SK-N-SH treated with all-trans-retinoic acid at 6 μM for 48 hours (cell line): ENCODE measurements at regions not wholly inside any gene's neighbourhood (a gene's known extent, or its start where the extent isn't known, plus 50 kb on each side); places are given as distances from the start of the nearest gene placed in this dataset.

Experiments
- ARNTL ChIP-seq: fragments of 450-650 bp; formaldehyde crosslinking; IDR thresholded peaks from 2 replicates; pipeline ENCODE4 v1.5.0; 2020; ENCODE audit warnings: low read depth, mild to moderate bottlenecking, moderate library complexity, borderline replicate concordance
- BACH2 ChIP-seq: fragments of 250-450 bp; sonication (Bioruptor Pico); IDR thresholded peaks from 2 replicates; pipeline ENCODE4 v1.9.0; 2021; ENCODE audit warnings: mild to moderate bottlenecking, borderline replicate concordance
- CSRNP3 ChIP-seq: fragments of 250-450 bp; sonication (Bioruptor Pico); IDR thresholded peaks from 2 replicates; pipeline ENCODE4 v1.5.1; 2021; ENCODE audit warnings: mild to moderate bottlenecking, moderate library complexity
- ESRRG ChIP-seq: fragments of 250-450 bp; sonication (Bioruptor Pico); IDR thresholded peaks from 2 replicates; pipeline ENCODE4 v1.6.1; 2021; ENCODE audit warnings: mild to moderate bottlenecking
- OSR1 ChIP-seq: fragments of 250-450 bp; sonication (Bioruptor Pico); IDR thresholded peaks from 2 replicates; pipeline ENCODE4 v1.8.0; 2022; ENCODE audit warnings: moderate library complexity, mild to moderate bottlenecking, inconsistent platforms
- PATZ1 ChIP-seq: fragments of 250-450 bp; sonication (Bioruptor Pico); IDR thresholded peaks from 2 replicates; pipeline ENCODE4 v1.8.0; 2020; ENCODE audit warnings: mild to moderate bottlenecking, moderate library complexity, borderline replicate concordance
- POU6F1 ChIP-seq: fragments of 250-450 bp; sonication (Bioruptor Pico); IDR thresholded peaks from 2 replicates; pipeline ENCODE4 v1.8.0; 2021; ENCODE audit warnings: low read depth, mild to moderate bottlenecking, moderate library complexity, borderline replicate concordance
- RARB ChIP-seq: fragments of 250-450 bp; sonication (Bioruptor Pico); IDR thresholded peaks from 2 replicates; pipeline ENCODE4 v1.8.0; 2021; ENCODE audit warnings: mild to moderate bottlenecking, moderate library complexity
- TSHZ2 ChIP-seq: fragments of 250-450 bp; sonication (Bioruptor Pico); IDR thresholded peaks from 2 replicates; pipeline ENCODE4 v1.5.0; 2020; ENCODE audit warnings: mild to moderate bottlenecking, moderate library complexity
- ZC3H10 ChIP-seq: fragments of 250-450 bp; sonication (Bioruptor Pico); IDR thresholded peaks from 2 replicates; pipeline ENCODE4 v1.5.1; 2021; ENCODE audit warnings: mild to moderate bottlenecking, moderate library complexity
- ZFP30 ChIP-seq: fragments of 450-650 bp; formaldehyde crosslinking; IDR thresholded peaks from 2 replicates; pipeline ENCODE4 v1.5.0; 2022; ENCODE audit warnings: mild to moderate bottlenecking, moderate library complexity

- no peak for TF ChIP-seq ARNTL (CRISPR knock-in tag)
- TF ChIP-seq ZC3H10: no peak
- no peak for TF ChIP-seq TSHZ2 (CRISPR knock-in tag)
- TF ChIP-seq RARB: no peak
- no peak for TF ChIP-seq PATZ1 (CRISPR knock-in tag)
- no peak for TF ChIP-seq POU6F1 (CRISPR knock-in tag)
- no peak for TF ChIP-seq CSRNP3 (CRISPR knock-in tag)
- TF ChIP-seq OSR1 (CRISPR knock-in tag): no peak
- no peak for TF ChIP-seq BACH2 (CRISPR knock-in tag)
- TF ChIP-seq ZFP30: no peak
- no peak for TF ChIP-seq ESRRG (CRISPR knock-in tag)
These were observed 733.2 kb upstream of the PKDCC start for GRCh38 chr2:41314511-41315070.
